HG02642 (cell line): ENCODE measurements at regions not wholly inside any gene's neighbourhood (a gene's known extent, or its start where the extent isn't known, plus 50 kb on each side); places are given as distances from the start of the nearest gene placed in this dataset.

Experiments
- ATAC-seq: cut with Tn5 transposase; IDR thresholded peaks from one replicate; pipeline ENCODE4 v1.9.1; 2021; ENCODE audit warnings: mild to moderate bottlenecking; ENCODE audit not compliant: unreplicated experiment, poor library complexity

- ATAC-seq = no peak
These were observed 504.6 kb upstream of the NECTIN3 start for GRCh38 chr3:110567029-110567428.

DNA sequence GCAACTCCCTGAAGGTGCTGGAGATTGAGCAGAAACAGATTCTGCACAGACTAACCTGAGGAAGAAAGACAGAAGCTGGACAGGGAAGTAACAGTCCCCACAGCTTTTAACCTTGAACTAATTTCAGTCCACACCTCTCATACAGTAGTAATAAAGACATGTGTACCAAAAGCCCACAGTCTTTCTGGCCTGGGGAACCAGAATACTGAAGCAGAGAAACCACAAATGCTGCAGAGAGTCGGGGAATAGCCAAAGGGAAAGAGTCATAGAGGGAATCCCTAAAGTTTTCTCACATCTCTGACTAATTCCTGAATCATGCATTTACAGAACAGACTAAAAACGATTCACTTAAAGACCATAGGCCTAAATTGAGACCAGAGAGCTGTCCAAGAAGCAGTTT, 503.4 kb upstream of the NECTIN3 start:
- peak; percentile 88 for ATAC-seq

DNA sequence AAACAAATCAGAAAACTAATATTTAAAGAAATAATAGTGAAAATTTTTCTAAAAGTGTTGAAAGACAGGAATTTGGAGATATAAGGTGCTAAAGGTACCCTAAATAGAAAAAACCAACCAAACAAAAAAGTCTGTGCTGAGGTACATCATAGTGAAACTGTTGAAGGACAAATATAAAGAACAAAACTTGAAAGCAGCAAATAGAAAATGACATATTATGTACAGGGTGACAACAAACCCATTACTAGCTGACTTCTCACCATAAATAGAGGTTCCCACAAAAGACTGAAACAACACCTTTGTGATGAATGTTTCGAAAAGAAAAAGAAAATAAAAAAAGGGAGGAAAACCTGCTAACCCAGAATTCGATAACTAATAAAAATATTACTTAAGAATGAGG, 502.5 kb upstream of the NECTIN3 start:
- ATAC-seq = no peak

DNA sequence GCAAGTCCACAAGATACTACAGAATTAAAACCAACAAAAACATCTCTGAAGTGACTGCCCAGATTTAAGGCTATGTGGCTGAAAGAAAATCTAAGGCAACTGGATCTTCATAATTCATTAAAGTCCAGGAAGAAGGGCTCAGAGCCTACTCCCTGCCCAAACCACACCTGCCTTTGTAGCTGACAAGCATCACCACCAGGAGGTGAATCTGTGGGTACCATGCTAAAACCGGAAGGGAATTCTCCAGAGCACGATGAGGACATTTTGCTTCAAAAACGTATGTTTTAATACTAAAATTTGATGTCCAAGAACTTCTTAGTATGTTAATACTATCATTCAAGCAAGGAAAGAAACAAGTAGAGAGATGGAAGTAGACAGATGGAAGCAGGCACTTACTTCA, 495.9 kb upstream of the NECTIN3 start:
- ATAC-seq = no peak

- no peak for ATAC-seq
These were observed 494.7 kb upstream of the NECTIN3 start for GRCh38 chr3:110576960-110577359.

DNA sequence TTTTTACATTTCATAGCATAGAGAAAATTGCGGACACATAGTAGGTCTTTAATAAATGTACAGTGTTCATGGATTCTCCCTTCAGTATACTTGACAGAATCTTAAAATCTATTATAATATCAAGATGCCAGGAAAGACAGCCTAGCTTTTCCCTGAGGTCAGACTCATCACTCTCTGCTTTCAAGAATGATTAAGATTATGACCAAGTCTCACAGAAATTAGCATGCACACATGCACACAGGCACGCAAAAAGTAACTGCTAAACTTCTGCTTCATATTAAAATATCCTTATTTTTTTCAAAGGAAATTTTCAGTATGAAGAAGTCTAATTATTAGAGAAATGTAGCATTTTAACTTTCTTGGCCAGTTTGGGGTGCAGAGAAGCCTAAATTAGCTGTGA, 493.8 kb upstream of the NECTIN3 start:
- ATAC-seq = no peak

- no peak for ATAC-seq
These were observed 491.6 kb upstream of the NECTIN3 start for GRCh38 chr3:110579840-110580550.

DNA sequence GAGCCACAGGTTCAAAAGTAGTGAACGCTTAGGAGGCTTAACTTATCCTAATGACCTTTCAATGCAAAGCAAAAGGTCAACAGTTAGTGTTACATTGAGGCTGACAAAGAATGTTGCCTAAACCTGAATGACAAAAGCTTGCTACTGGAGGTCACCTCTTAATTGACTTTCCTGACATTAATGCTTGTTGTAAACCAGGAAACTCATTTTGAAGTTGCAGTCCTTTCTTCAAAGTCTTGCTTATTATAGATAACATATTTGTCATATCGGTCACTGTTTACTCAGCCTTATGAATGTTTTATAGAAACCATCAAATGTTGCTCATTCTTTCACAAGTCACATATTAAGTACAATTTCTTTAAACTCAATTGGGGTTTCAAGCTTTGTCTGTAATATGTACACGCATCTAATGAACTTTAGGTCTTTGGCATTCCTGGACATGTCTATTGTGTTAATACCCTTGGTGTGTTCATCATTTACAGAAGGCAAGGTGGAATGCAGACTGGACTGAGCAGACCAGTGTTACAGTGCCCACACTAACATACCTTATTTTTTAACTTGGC, 488.2 kb upstream of the NECTIN3 start:
- no peak for ATAC-seq

GRCh38 chr3:110588906-110589305, 482.7 kb upstream of the NECTIN3 start:
- ATAC-seq = no peak

DNA sequence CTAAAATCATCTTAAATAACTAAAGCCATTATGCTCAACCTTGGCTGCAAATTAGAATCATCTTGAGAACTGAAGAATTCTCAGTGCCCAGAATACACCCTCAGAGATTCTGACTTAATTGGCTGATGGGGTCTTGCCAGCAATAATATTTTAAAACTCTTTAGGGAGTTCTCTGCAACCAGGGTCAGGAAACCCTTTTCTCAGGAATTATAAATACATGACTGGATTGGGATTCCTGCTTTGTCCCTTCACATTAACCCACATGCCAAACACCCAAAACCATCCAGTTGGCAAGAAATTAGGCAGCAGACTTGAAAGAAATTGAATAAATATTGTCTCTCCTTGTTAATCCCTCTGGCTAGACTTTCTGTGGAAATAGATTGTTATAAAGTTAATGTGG, 482.3 kb upstream of the NECTIN3 start:
- no peak for ATAC-seq

GRCh38 chr3:110593749-110594148, 477.9 kb upstream of the NECTIN3 start:
- ATAC-seq = no peak

GRCh38 chr3:110598847-110599490, 472.6 kb upstream of the NECTIN3 start:
- ATAC-seq = no peak

- no peak for ATAC-seq
These were observed 463.1 kb upstream of the NECTIN3 start for GRCh38 chr3:110608566-110608965.

DNA sequence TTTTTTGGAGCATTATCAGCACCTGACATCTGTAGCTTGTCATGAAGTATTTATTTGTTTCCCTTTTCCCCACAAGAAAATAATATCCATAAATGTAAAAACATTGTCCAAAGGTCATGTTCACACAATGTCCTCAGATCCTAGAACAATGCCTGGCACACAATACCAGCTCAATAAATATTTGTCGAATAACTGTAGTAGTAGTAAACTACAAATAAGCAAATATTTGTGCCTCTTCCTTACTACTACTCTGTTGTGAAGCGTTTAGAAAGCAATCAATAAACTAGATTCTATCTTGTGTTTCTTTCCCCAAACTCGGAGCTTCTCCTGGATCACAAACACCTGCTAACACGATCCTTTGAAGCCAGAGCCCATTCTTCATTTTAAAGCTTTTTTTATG, 459.6 kb upstream of the NECTIN3 start:
- no peak for ATAC-seq

DNA sequence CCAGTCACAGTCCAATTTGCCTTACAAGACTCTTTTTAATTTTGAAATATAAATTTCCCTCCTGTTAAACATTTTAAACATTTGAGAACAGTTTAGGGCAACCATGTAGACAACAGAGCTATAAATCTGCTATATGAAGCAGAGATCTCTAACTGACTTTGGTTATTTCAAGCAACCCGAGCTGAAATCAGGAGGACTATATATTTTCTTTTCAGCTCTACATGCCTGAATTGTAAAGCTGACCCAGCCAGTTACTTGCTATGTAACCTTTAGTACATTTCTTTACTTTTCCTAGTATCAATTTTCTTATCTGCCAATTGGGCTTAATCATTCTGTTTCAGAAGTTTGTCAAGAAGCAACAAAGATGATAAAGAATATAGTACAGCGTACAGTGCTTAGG, 457.4 kb upstream of the NECTIN3 start:
- ATAC-seq = no peak

- ATAC-seq = no peak
These were observed 456.2 kb upstream of the NECTIN3 start for GRCh38 chr3:110615454-110615853.

DNA sequence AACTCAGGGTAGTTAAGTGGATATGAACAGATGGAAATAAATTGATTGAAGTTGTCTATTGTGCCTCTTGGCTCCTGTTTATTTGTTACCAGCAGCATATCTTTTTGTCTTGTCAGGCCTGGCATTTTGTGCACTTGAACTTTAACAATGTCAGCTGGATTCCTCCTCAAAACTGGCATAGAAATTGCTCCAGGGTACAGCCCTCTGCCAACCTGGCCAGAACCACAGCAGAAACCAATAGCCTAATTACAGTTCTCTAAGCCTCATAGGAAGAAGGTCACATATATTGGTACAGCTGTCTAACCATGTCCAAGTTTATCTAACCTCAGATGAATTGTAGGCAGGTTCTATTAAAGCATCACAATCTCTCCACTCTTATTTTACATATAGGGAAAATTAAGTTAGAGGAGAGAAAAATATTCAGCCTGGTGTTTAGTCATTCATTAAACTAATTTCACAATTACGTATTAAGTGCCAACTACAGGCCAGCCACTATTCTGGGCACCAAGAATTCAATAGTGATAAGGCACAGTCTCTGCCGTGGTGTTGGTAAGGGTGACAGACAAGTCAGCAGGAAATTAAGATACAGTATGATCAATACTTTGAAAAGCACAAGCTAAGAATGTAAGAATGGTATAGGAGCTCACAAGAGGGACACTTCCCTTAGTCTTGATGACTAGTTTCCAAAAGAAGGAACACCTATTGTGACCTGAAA, 452.9 kb upstream of the NECTIN3 start:
- ATAC-seq = no peak

GRCh38 chr3:110620118-110620517, 451.5 kb upstream of the NECTIN3 start:
- no peak for ATAC-seq

GRCh38 chr3:110623571-110623970, 448.0 kb upstream of the NECTIN3 start:
- no peak for ATAC-seq

GRCh38 chr3:110624576-110624975, 447.0 kb upstream of the NECTIN3 start:
- ATAC-seq = no peak

DNA sequence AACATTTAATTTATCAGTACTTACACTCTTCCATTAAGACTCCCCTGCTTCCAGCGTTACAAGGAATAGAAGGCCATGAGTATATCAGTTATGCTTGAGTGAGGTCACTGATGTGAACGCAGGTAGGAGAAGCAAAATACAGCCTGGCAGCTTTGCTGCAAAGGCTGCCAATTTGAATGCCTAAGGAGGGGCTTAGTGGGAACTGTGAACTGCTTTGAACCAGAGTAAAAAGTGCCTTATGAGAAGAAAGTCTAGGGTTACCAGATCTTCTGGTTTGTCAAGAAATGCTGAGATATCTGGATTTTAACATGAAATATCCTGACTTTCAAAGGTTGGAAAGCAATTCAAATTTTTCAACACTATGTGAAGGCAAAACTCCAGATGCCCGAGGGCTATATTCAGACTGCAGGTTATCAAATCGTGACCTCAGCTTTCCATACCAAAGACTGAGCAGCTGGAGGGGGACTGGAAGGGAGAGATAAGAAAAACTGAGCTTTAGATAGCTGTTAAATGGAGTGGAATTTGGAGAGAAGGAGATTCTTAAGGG, 446.3 kb upstream of the NECTIN3 start:
- no peak for ATAC-seq
